ENCODE measurements at regions not wholly inside any gene's neighbourhood (a gene's known extent, or its start where the extent isn't known, plus 50 kb on each side); places are given as distances from the start of the nearest gene placed in this dataset.

- no peak for TF ChIP-seq SUZ12 (IDR thresholded peaks at IDR 0.05; ENCODE audit: extremely low read depth, insufficient read depth, insufficient read length)
- TF ChIP-seq YY1 (IDR thresholded peaks at IDR 0.05; ENCODE audit: insufficient read depth, insufficient read length): no peak
- TF ChIP-seq ZNF274 (IDR thresholded peaks at IDR 0.05; ENCODE audit: low read depth, low read length): no peak
These were observed 90.1 kb upstream of the CELF2 start for GRCh38 chr10:10927608-10928007.
